Activated naive CD8-positive, alpha-beta T cell treated with anti-CD3 and anti-CD28 coated beads, Interleukin-2, amount 10 ng/mL, durations not matched to agents 7 days and 5 days (primary cell): ENCODE measurements at regions not wholly inside any gene's neighbourhood (a gene's known extent, or its start where the extent isn't known, plus 50 kb on each side); places are given as distances from the start of the nearest gene placed in this dataset.
A peak's percentile ranks its signal among the peaks of the same experiment; 100 is the strongest.
"Not testable (repeated sequence)": the region's sequence is repeated elsewhere in the genome, so short reads cannot be mapped to it uniquely, and the experiment has no call there.

Experiments
- ATAC-seq: fragments of 150-1000 bp; cut with Tn5 transposase; one replicate; pipeline ENCODE4 v1.10.0; 2021; ENCODE audit warnings: low read depth, moderate library complexity
- POLR2A ChIA-PET: fragments of 350-600 bp; sonication (Branson Sonifier 250); formaldehyde crosslinking; loops from one replicate; lab custom pipeline; 2021; ENCODE audit warnings: antibody characterized with exemption; lab: Charles Lee
- DNase-seq: peaks from one replicate; pipeline ENCODE4 v3.0.0; 2021
- H3K27ac Mint-ChIP-seq: one replicate; pipeline ENCODE4 v1.8.0; 2022; ENCODE audit warnings: mild to moderate bottlenecking, mixed read lengths
- H3K27me3 Mint-ChIP-seq: one replicate; pipeline ENCODE4 v1.8.0; 2022; ENCODE audit warnings: mild to moderate bottlenecking, moderate library complexity, mixed read lengths
- H3K36me3 Mint-ChIP-seq: one replicate; pipeline ENCODE4 v1.8.0; 2021; ENCODE audit warnings: mild to moderate bottlenecking, mixed read lengths
- H3K4me1 Mint-ChIP-seq: one replicate; pipeline ENCODE4 v1.8.0; 2021; ENCODE audit warnings: mixed read lengths
- H3K4me3 Mint-ChIP-seq: one replicate; pipeline ENCODE4 v1.8.0; 2022; ENCODE audit warnings: mild to moderate bottlenecking, moderate library complexity, mixed read lengths
- H3K9me3 Mint-ChIP-seq: one replicate; pipeline ENCODE4 v1.8.0; 2021; ENCODE audit warnings: mixed read lengths

DNA sequence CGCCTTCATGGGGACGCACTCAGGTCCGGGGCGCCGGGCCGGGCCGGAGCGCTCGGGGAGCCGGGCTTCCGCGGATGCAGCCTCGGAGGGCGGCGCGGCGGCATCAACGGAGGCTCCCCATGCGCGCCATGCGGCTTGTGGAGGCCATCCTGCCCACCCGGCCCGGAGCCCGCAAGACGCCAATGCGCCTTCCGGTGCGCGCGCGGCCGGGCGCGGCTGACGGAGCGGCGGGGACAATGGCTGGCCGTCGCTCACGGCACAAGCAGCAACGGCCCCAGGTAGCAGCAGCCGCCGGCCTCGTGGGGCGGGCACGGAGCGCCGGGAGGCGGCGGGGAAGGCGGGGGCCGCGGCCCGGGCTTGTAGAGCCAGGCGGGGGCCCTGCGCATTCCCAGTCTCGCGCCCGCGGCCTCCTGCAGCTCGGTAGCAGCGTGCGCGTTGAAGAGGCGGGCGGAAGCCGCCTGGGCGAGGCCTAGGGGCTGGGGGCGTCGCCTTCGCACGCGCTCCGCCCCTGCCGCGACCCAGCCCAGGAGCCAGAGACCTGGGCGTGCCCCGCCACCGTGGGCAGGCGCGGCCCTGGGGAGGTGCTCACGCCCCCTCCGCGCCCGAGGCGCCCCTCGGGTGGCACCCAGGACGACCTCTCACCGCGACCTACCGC lies 168.6 kb upstream of the PRKX start:
- peak; percentile 96 for ATAC-seq
- DNase-seq, H3K27me3 Mint-ChIP-seq, H3K9me3 Mint-ChIP-seq, H3K36me3 Mint-ChIP-seq, H3K27ac Mint-ChIP-seq, H3K4me1 Mint-ChIP-seq, POLR2A ChIA-PET, H3K4me3 Mint-ChIP-seq: not testable (repeated sequence)

- H3K9me3 Mint-ChIP-seq, H3K27ac Mint-ChIP-seq, DNase-seq, H3K4me3 Mint-ChIP-seq, H3K4me1 Mint-ChIP-seq, POLR2A ChIA-PET, H3K27me3 Mint-ChIP-seq, H3K36me3 Mint-ChIP-seq: not testable (repeated sequence)
- peak; percentile 31 for ATAC-seq
These were observed 167.9 kb upstream of the PRKX start for GRCh38 chrX:3881255-3881895.

GRCh38 chrX:3876393-3876792 lies 162.9 kb upstream of the PRKX start:
- ATAC-seq, H3K27ac Mint-ChIP-seq, H3K27me3 Mint-ChIP-seq, H3K36me3 Mint-ChIP-seq, H3K4me3 Mint-ChIP-seq, H3K9me3 Mint-ChIP-seq, DNase-seq, H3K4me1 Mint-ChIP-seq, POLR2A ChIA-PET: not testable (repeated sequence)

DNA sequence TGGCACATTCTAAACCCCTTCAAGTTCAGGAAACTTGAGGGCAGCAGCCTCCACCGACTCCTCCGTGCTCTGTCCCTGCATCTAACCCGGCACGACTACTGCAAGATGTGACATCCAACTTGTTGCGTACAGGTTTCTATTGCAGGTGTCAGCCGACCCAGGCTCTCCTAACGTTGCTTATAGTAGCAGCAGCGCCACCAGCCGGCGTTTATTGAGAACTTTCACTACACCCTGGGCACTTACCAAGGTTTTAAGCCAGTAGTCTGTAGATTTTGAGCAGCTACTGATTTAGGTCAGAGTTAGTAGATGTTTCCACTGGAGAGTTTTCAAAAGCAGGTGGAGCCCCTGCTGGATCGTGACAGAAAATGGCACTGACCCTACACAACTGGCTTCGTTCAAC lies 162.2 kb upstream of the PRKX start:
- H3K27ac Mint-ChIP-seq, H3K4me1 Mint-ChIP-seq, H3K9me3 Mint-ChIP-seq, POLR2A ChIA-PET, ATAC-seq, H3K27me3 Mint-ChIP-seq, H3K36me3 Mint-ChIP-seq, H3K4me3 Mint-ChIP-seq, DNase-seq: not testable (repeated sequence)

- H3K36me3 Mint-ChIP-seq, H3K4me1 Mint-ChIP-seq, H3K27me3 Mint-ChIP-seq, H3K27ac Mint-ChIP-seq, ATAC-seq, H3K9me3 Mint-ChIP-seq, DNase-seq, H3K4me3 Mint-ChIP-seq, POLR2A ChIA-PET: not testable (repeated sequence)
These were observed 158.9 kb upstream of the PRKX start for GRCh38 chrX:3872226-3872879.

DNA sequence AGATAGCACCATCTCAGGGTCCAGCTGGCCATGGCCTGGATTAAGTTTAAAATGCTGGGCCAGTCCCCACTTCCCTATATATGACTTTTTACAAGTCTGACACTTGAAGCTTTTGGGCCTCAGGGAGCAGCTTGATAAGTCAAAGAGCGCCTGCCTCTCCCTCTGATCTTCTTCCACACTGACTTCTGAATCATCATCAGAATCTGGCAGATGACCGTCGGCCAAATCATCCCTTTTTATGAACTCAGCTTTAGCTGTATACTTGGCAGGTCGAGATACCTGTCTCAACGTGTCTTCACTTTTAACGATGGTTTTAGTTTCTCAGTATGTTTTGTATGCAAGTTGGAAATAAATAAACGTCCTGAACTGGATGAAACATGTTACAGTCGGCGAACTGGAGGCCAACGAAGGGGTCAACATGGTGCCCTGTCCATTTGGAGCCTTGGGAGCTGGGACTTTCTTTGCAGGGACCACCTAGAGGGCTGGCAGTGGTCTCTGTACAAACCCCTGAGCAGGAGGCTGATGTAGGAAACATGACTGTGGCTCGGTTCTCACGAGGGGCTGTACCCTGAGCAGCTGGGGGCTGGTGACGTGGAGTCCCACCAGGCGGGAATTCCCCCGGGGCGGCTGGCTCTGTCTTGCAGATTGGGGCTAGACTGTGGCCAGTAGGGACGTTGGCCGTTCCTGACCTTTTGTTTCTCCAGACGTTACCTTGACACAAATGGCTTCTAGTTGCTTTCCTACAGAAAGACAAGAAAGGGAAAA lies 153.8 kb upstream of the PRKX start:
- DNase-seq, H3K9me3 Mint-ChIP-seq, H3K27ac Mint-ChIP-seq, H3K4me3 Mint-ChIP-seq, H3K4me1 Mint-ChIP-seq, H3K27me3 Mint-ChIP-seq, H3K36me3 Mint-ChIP-seq, POLR2A ChIA-PET, ATAC-seq: not testable (repeated sequence)

DNA sequence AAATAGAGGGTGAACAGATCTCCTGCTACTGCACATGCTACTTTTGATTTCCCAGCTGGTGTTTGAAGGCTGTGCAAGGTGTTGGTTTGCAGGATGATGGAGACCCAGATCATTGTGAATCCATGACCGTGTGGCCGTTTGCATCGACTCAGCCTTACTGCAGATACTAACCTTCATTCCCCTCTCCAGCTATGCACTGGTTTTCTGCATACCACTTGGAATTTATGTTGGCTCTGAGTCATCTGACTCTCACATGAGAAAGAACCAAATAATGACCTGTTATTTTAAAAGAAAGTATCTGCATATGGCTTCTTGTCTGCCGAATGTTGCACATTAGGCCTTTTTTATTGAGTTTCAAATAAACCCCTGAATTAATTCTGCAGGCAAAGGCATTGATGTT lies 144.9 kb upstream of the PRKX start:
- ATAC-seq, DNase-seq, H3K27ac Mint-ChIP-seq, H3K27me3 Mint-ChIP-seq, H3K9me3 Mint-ChIP-seq, H3K36me3 Mint-ChIP-seq, H3K4me3 Mint-ChIP-seq, POLR2A ChIA-PET, H3K4me1 Mint-ChIP-seq: not testable (repeated sequence)

DNA sequence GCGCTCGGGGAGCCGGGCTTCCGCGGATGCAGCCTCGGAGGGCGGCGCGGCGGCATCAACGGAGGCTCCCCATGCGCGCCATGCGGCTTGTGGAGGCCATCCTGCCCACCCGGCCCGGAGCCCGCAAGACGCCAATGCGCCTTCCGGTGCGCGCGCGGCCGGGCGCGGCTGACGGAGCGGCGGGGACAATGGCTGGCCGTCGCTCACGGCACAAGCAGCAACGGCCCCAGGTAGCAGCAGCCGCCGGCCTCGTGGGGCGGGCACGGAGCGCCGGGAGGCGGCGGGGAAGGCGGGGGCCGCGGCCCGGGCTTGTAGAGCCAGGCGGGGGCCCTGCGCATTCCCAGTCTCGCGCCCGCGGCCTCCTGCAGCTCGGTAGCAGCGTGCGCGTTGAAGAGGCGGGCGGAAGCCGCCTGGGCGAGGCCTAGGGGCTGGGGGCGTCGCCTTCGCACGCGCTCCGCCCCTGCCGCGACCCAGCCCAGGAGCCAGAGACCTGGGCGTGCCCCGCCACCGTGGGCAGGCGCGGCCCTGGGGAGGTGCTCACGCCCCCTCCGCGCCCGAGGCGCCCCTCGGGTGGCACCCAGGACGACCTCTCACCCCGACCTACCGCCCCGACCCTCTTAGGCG lies 130.2 kb upstream of the PRKX start:
- ATAC-seq: peak; percentile 90
- H3K36me3 Mint-ChIP-seq, H3K4me1 Mint-ChIP-seq, DNase-seq, H3K27me3 Mint-ChIP-seq, H3K9me3 Mint-ChIP-seq, H3K4me3 Mint-ChIP-seq, POLR2A ChIA-PET, H3K27ac Mint-ChIP-seq: not testable (repeated sequence)

DNA sequence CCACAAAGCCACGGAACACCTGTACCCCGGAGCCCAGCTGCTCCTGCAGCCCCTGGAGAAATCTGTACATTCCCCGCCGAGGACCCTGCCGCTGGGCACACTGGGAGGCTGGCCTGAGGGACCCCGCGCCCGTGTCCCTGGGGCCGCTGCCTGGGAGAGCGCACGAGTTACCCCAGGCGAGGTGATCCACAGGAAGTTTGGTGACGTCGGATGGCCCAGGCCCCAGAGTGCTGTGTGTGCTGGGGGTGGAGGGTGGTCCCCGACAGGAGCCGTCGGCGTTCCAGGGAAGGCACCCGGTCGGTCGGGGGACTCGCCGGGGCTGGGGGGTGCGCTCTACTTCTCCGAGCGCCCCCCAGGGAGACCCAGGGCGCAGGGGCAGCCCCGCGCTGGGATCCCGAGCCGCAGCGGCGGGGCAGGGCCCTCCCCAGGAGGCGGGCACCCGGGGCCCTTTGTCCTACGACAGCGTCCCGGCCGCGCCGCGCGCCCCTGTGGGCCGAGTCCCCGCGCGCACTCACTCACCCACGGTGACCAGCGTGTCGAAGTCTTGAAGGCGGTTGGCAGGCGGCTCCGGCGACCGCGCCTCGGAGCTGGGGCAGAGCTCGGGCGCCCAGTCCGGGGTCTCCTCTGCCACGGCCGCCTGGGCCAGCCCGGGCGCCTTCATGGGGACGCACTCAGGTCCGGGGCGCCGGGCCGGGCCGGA lies 129.5 kb upstream of the PRKX start:
- Mint-ChIP-seq H3K4me3 (peak overlapping the region; percentile 73), H3K27ac (peak overlapping the region; percentile 65)
- H3K27me3 Mint-ChIP-seq, H3K9me3 Mint-ChIP-seq, H3K4me1 Mint-ChIP-seq, H3K36me3 Mint-ChIP-seq, POLR2A ChIA-PET: not testable (repeated sequence)
- DNase-seq (peak; percentile 54), ATAC-seq (peak; percentile 75)

DNA sequence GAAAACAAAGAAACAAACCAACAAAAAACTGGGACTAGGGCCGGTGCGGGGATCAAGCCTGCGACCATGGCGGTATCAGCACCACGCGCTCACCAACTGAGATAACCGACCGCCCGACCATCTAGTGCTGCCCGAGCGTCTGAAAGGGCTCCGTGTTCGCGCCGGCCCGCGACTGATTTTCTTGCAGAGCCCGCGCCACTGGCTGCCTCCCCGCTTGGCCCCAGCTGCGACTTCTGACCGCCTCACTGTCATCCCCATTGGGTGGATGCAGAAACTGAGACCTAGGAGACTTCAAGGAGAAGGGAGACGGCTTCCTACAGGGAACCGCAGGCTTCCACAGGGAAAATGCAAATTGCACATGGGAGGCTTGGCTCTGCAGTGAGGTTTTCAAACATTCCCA lies 125.3 kb upstream of the PRKX start:
- POLR2A ChIA-PET, H3K36me3 Mint-ChIP-seq, H3K4me3 Mint-ChIP-seq, ATAC-seq, H3K4me1 Mint-ChIP-seq, H3K27ac Mint-ChIP-seq, H3K9me3 Mint-ChIP-seq, H3K27me3 Mint-ChIP-seq, DNase-seq: not testable (repeated sequence)

- H3K27ac Mint-ChIP-seq, POLR2A ChIA-PET, H3K4me3 Mint-ChIP-seq, H3K36me3 Mint-ChIP-seq, H3K9me3 Mint-ChIP-seq, DNase-seq, H3K27me3 Mint-ChIP-seq, ATAC-seq, H3K4me1 Mint-ChIP-seq: not testable (repeated sequence)
These were observed 124.7 kb upstream of the PRKX start for GRCh38 chrX:3837958-3838643.

DNA sequence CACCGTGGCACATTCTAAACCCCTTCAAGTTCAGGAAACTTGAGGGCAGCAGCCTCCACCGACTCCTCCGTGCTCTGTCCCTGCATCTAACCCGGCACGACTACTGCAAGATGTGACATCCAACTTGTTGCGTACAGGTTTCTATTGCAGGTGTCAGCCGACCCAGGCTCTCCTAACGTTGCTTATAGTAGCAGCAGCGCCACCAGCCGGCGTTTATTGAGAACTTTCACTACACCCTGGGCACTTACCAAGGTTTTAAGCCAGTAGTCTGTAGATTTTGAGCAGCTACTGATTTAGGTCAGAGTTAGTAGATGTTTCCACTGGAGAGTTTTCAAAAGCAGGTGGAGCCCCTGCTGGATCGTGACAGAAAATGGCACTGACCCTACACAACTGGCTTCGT lies 123.8 kb upstream of the PRKX start:
- DNase-seq, H3K4me3 Mint-ChIP-seq, POLR2A ChIA-PET, ATAC-seq, H3K9me3 Mint-ChIP-seq, H3K4me1 Mint-ChIP-seq, H3K27me3 Mint-ChIP-seq, H3K36me3 Mint-ChIP-seq, H3K27ac Mint-ChIP-seq: not testable (repeated sequence)
